Activated CD4-positive, alpha-beta T cell treated with anti-CD3 and anti-CD28 coated beads, Interleukin-2, amount 50 U/mL, for 16 hours (primary cell): ENCODE measurements at regions not wholly inside any gene's neighbourhood (a gene's known extent, or its start where the extent isn't known, plus 50 kb on each side); places are given as distances from the start of the nearest gene placed in this dataset.

Source experiments
- DNase-seq: peaks from one replicate; pipeline ENCODE4 v3.0.0-alpha.2; 2020

GRCh38 chr3:163071713-163072112 lies 1575.1 kb downstream of the OTOL1 start:
- no peak for DNase-seq
